T-cell (primary cell): ENCODE measurements at regions not wholly inside any gene's neighbourhood (a gene's known extent, or its start where the extent isn't known, plus 50 kb on each side); places are given as distances from the start of the nearest gene placed in this dataset.

ENCODE experiments used
- ATAC-seq, 4 experiments: fragments of 200-7000 bp in 3 of 4; fragments of 150-1000 bp in 1 of 4; cut with Tn5 transposase; replicated peaks in 1 of 4; 1 replicate in 3 of 4; 2 replicates in 1 of 4; pipeline ENCODE4 v1.10.0; 2021; ENCODE audit warnings: moderate library complexity in 3 of 4, mild to moderate bottlenecking in 2 of 4, moderate number of reproducible peaks in 1 of 4
- CTCF ChIA-PET, 2 donors: fragments of 300-600 bp; sonication (Branson Sonifier 250); formaldehyde crosslinking; loops; one replicate each; lab custom pipeline; 2022; ENCODE audit warnings: antibody characterized with exemption in 2 of 2; lab: Charles Lee
- POLR2A ChIA-PET, 2 donors: fragments of 300-600 bp; sonication (Branson Sonifier 250); formaldehyde crosslinking; loops; one replicate each; lab custom pipeline; 2022; ENCODE audit warnings: antibody characterized with exemption in 2 of 2; lab: Charles Lee
- DNase-seq, 35 experiments: peaks; one replicate each; pipeline versions ENCODE4 v3.0.0 to v3.0.0-alpha.2; 2013 to 2023
- H3K27ac ChIP-seq: one replicate; pipeline ENCODE4 v1.5.1; 2013; ENCODE audit warnings: low read length
- H3K27me3 ChIP-seq, 2 experiments: replicated peaks in 1 of 2; 1 replicate in 1 of 2; 2 replicates in 1 of 2; pipeline versions ENCODE4 v1.6.1 to v1.7.0; 2013; ENCODE audit warnings: low read length in 1 of 2, mixed read lengths in 1 of 2; ENCODE audit not compliant: control insufficient read depth in 2 of 2, insufficient read depth in 2 of 2; ENCODE audit errors: extremely low read depth in 1 of 2
- H3K36me3 ChIP-seq, 2 donors: 1 replicate in 1 of 2; 2 replicates in 1 of 2; pipeline versions ENCODE4 v1.6.1 to v1.7.0; 2013; ENCODE audit warnings: low read length in 1 of 2; ENCODE audit not compliant: control insufficient read depth in 2 of 2, insufficient read depth in 1 of 2; ENCODE audit errors: extremely low read depth in 1 of 2
- H3K4me1 ChIP-seq, 2 experiments: 1 replicate in 1 of 2; 2 replicates in 1 of 2; pipeline versions ENCODE4 v1.6.1 to v1.7.0; 2013; ENCODE audit warnings: low read length in 2 of 2, mixed read lengths in 1 of 2; ENCODE audit not compliant: insufficient read depth in 2 of 2, control insufficient read depth in 1 of 2; ENCODE audit errors: extremely low read depth in 1 of 2
- H3K4me3 ChIP-seq, 2 donors: 1 replicate in 1 of 2; 2 replicates in 1 of 2; pipeline versions ENCODE4 v1.5.1 to v1.7.0; 2013; ENCODE audit warnings: mild to moderate bottlenecking in 2 of 2, low read length in 1 of 2, moderate library complexity in 1 of 2; ENCODE audit not compliant: control insufficient read depth in 1 of 2; ENCODE audit errors: extremely low read depth in 1 of 2
- H3K9me3 ChIP-seq: 2 replicates; pipeline ENCODE4 v1.7.0; 2013
- H3K27ac Mint-ChIP-seq, 2 donors: one replicate each; pipeline ENCODE4 v1.8.0; 2020 to 2021; ENCODE audit warnings: mild to moderate bottlenecking in 2 of 2, mixed read lengths in 2 of 2
- H3K27me3 Mint-ChIP-seq, 2 donors: one replicate each; pipeline ENCODE4 v1.8.0; 2021 to 2022; ENCODE audit warnings: mixed read lengths in 2 of 2
- H3K36me3 Mint-ChIP-seq: one replicate; pipeline ENCODE4 v1.8.0; 2021; ENCODE audit warnings: mixed read lengths
- H3K4me1 Mint-ChIP-seq, 3 donors: one replicate each; pipeline ENCODE4 v1.8.0; 2020 to 2022; ENCODE audit warnings: mixed read lengths in 3 of 3, mild to moderate bottlenecking in 1 of 3
- H3K4me3 Mint-ChIP-seq, 3 donors: one replicate each; pipeline ENCODE4 v1.8.0; 2020 to 2022; ENCODE audit warnings: mild to moderate bottlenecking in 3 of 3, mixed read lengths in 3 of 3, moderate library complexity in 3 of 3
- H3K9me3 Mint-ChIP-seq, 3 donors: one replicate each; pipeline ENCODE4 v1.8.0; 2020 to 2022; ENCODE audit warnings: mixed read lengths in 3 of 3
- WGBS: methylation state at CpG from one replicate; pipeline ENCODE4 v1.1.5; 2013; ENCODE audit warnings: missing lambda C conversion rate; ENCODE audit not compliant: insufficient coverage; 5-methylcytosine and 5-hydroxymethylcytosine counted together

DNA sequence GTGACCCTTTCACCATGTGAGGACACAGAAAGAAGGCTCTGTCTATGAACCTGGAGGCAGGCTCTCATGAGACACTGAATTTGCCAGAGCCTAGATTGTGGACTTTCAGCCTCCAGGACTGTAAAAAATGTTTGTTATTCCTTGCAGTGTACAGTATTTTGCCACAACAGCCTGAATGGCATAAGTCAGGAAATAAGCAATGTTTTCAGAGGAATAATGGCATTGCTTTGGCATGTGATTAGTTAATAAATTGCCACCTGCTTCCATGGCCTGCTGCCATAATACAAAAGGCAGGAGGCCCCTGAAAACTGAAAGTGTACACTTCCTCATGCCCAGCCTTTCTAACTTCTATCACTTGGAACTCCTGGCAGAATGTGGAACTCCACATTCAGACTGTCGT is 408.1 kb downstream of the GADD45G start:
- ATAC-seq = no peak
- Histone ChIP-seq H3K9me3 (no peaks in the 10 kb centered on the region), H3K4me3 (no peak overlapping the region), H3K27ac (no peak overlapping the region), H3K36me3 (no peaks in the 10 kb centered on the region), H3K4me1 (no peaks in the 10 kb centered on the region), H3K27me3 (peaks cover 0 to 14% of the 10 kb centered on the region in 2 experiments)
- no peaks in the 10 kb centered on the region for H3K36me3 Mint-ChIP-seq
- no CpG with 5 or more reads among the region's 1 CpG for WGBS
- no peaks in the 10 kb centered on the region for H3K4me1 Mint-ChIP-seq
- DNase-seq = no peak
- CTCF ChIA-PET = no interaction called here
- H3K9me3 Mint-ChIP-seq = no peaks in the 10 kb centered on the region
- no peak overlapping the region for H3K27ac Mint-ChIP-seq
- POLR2A ChIA-PET = no interaction called here
- no peak overlapping the region for H3K4me3 Mint-ChIP-seq
- H3K27me3 Mint-ChIP-seq = peaks cover 3 to 7% of the 10 kb centered on the region in 2 donors

DNA sequence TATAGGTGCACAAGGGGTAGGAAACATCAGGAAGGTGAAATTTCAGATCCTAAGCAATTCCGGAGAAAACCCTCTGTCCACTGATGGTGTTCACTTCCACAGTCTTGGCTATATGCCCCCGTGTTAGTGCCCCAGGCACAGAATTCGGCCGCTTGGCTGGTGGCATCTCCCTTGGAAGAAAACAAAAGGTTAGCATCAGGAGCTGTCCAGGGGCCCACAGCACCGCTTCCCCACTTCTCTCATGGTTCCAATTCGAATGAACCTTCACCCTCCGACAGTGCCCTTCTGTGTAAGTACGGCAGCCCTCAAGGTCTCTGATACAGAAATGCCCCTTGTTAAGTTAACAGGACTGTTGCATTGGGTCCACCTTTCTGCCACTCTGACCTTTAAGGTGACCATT is 409.0 kb downstream of the GADD45G start:
- WGBS = 98% methylated on average over 5 of the region's 8 CpGs
- ChIA-PET POLR2A (no interaction called here), CTCF (no interaction called here)
- no peaks in the 10 kb centered on the region for H3K36me3 ChIP-seq
- H3K9me3 Mint-ChIP-seq = no peaks in the 10 kb centered on the region
- DNase-seq = no peak
- H3K27ac Mint-ChIP-seq = no peak overlapping the region
- H3K36me3 Mint-ChIP-seq = no peaks in the 10 kb centered on the region
- H3K27me3 ChIP-seq = peaks cover 0 to 18% of the 10 kb centered on the region in 2 experiments
- no peak for ATAC-seq
- H3K4me1 Mint-ChIP-seq = peaks cover 0 to 1% (median 0%) of the 10 kb centered on the region in 3 donors
- no peak overlapping the region for H3K4me3 ChIP-seq
- H3K27ac ChIP-seq = no peak overlapping the region
- no peak overlapping the region for H3K4me3 Mint-ChIP-seq
- H3K27me3 Mint-ChIP-seq = peaks cover 3 to 11% of the 10 kb centered on the region in 2 donors
- no peaks in the 10 kb centered on the region for H3K4me1 ChIP-seq
- H3K9me3 ChIP-seq = no peaks in the 10 kb centered on the region

DNA sequence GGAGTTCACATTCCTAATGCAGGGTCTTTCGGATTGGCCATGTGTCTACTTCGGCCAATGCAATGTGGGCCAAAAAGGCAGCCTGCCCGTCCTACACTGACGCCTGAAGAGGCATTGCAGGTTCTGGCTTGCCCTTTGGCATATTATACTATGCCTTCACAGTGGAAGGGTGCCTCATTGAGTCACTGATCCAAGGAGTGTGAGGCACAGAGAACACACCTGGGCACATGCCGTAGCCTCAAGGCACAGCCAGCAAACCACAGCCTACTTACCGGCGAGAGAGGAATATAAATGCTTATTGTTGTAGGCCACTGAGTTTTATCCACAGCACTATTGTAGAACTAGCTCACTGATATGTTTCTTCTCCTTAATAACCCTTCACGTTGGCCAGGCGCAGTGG is 409.6 kb downstream of the GADD45G start:
- DNase-seq = no peak
- ChIA-PET CTCF (no interaction called here), POLR2A (no interaction called here)
- H3K9me3 ChIP-seq = no peaks in the 10 kb centered on the region
- H3K27ac ChIP-seq = no peak overlapping the region
- H3K36me3 ChIP-seq = no peaks in the 10 kb centered on the region
- Mint-ChIP-seq H3K36me3 (no peaks in the 10 kb centered on the region), H3K9me3 (no peaks in the 10 kb centered on the region), H3K27me3 (peaks cover 3 to 12% of the 10 kb centered on the region in 2 donors), H3K4me1 (peaks cover 0 to 2% (median 0%) of the 10 kb centered on the region in 3 donors), H3K27ac (no peak overlapping the region), H3K4me3 (no peak overlapping the region)
- 90% methylated on average over 7 of the region's 9 CpGs for WGBS
- H3K27me3 ChIP-seq = peaks cover 0 to 18% of the 10 kb centered on the region in 2 experiments
- H3K4me1 ChIP-seq = no peaks in the 10 kb centered on the region
- H3K4me3 ChIP-seq = no peak overlapping the region
- no peak for ATAC-seq

DNA sequence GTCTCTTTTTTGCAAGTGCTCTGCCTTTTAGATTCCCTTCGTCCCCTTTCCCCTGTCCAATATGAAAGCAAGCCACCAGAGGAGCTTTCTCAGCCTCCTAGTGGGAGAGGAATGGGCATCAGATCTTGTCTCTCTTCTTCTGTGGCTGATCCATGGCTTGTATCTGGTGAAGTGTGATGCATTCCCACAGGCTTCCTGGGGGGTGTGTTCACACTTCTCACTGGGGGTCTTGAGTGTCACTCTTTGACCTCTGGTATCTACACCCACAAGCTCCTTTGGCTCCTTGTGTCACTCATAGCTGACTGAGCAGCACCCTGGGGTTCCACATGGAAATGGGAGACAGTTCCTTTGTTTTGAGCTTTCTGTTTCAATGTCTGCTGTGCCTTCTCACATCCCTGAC is 411.5 kb downstream of the GADD45G start:
- H3K4me3 Mint-ChIP-seq = no peak overlapping the region
- H3K9me3 Mint-ChIP-seq = no peaks in the 10 kb centered on the region
- no peak overlapping the region for H3K27ac Mint-ChIP-seq
- Histone ChIP-seq H3K9me3 (no peaks in the 10 kb centered on the region), H3K27me3 (peaks cover 0 to 14% of the 10 kb centered on the region in 2 experiments), H3K27ac (no peak overlapping the region), H3K4me3 (no peak overlapping the region), H3K4me1 (no peaks in the 10 kb centered on the region), H3K36me3 (no peaks in the 10 kb centered on the region)
- peaks cover 0 to 2% (median 0%) of the 10 kb centered on the region in 3 donors for H3K4me1 Mint-ChIP-seq
- ATAC-seq (no peak), DNase-seq (no peak)
- ChIA-PET CTCF (no interaction called here), POLR2A (no interaction called here)
- H3K27me3 Mint-ChIP-seq = peaks cover 0 to 9% of the 10 kb centered on the region in 2 donors
- no peaks in the 10 kb centered on the region for H3K36me3 Mint-ChIP-seq
- WGBS = no CpG with 5 or more reads among the region's 1 CpG

DNA sequence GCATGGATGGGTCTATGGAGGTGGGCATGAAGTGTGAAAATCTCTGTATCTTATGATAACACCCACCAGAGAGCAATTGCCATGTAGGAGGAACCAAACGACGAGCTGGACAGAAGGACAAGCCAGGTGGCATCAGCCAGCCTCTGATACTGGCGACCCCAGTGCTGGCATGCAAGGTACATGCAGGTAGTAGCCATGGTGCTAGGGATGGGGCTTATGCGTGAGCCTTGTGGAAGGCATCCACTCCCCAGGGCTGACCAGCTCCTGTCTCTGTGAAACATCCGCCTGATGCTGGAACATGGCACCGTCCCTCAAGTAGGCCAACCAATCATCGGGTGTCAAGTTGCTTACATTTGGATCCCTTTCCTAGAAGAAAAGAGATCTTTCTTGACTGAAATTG is 412.9 kb downstream of the GADD45G start:
- Histone ChIP-seq H3K4me3 (no peak overlapping the region), H3K27ac (no peak overlapping the region), H3K36me3 (no peaks in the 10 kb centered on the region), H3K27me3 (peaks cover 0 to 14% of the 10 kb centered on the region in 2 experiments), H3K4me1 (no peaks in the 10 kb centered on the region), H3K9me3 (no peaks in the 10 kb centered on the region)
- ChIA-PET CTCF (no interaction called here), POLR2A (no interaction called here)
- DNase-seq (no peak), ATAC-seq (no peak)
- Mint-ChIP-seq H3K27me3 (peaks cover 0 to 9% of the 10 kb centered on the region in 2 donors), H3K9me3 (peaks cover 0 to 2% (median 0%) of the 10 kb centered on the region in 3 donors), H3K4me1 (peaks cover 0 to 2% (median 0%) of the 10 kb centered on the region in 3 donors), H3K27ac (no peak overlapping the region), H3K36me3 (no peaks in the 10 kb centered on the region), H3K4me3 (no peak overlapping the region)
- 92% methylated on average over 4 of the region's 7 CpGs for WGBS

DNA sequence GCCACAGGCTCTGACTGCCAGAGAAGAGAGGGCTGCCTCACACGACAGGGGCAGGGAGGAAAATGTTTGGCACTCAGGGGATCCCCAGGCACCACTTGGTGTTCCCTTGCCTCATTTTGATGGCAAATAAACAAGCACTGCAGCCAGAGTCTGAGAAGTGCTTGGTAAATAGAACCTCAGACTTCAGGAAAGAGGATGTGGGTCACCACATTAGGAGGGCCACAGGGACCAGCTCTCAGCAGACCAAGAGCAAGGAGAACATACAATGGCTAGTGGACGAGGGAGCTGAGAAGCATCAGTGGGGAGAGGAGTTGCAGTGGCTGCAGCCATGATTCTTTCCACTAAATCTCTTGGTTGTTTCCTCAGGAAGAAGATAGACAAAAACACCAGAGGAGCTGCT is 413.9 kb downstream of the GADD45G start:
- ChIA-PET POLR2A (no interaction called here), CTCF (no interaction called here)
- Mint-ChIP-seq H3K27ac (no peak overlapping the region), H3K4me3 (no peak overlapping the region), H3K4me1 (peaks cover 0 to 2% (median 0%) of the 10 kb centered on the region in 3 donors), H3K36me3 (no peaks in the 10 kb centered on the region), H3K9me3 (peaks cover 0 to 4% (median 0%) of the 10 kb centered on the region in 3 donors), H3K27me3 (peaks cover 0 to 9% of the 10 kb centered on the region in 2 donors)
- no peak for ATAC-seq
- Histone ChIP-seq H3K4me1 (no peaks in the 10 kb centered on the region), H3K27ac (no peak overlapping the region), H3K4me3 (no peak overlapping the region), H3K27me3 (peaks cover 0 to 16% of the 10 kb centered on the region in 2 experiments), H3K36me3 (no peaks in the 10 kb centered on the region), H3K9me3 (no peaks in the 10 kb centered on the region)
- no peak for DNase-seq
- 16% methylated on average over 2 of the region's 2 CpGs for WGBS

DNA sequence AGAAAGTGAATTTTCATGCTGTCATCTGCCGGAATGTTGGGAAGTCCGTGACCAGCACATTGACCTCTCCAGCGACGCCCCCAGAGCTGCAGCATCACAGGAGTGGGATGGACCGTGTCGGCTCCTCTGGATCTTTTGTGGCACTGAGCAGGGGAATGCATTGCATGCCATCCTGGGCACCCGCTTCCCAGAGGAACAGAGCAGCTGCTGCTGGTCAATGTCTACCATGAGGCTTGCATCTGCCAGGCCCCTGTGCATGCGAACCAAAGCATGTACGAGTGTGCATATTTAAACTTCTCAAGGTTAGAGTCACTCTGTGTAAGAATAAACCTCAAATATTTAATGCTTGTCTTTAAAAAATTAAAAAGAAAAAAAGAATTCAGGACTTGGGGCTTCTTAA is 414.8 kb downstream of the GADD45G start:
- Histone ChIP-seq H3K4me3 (no peak overlapping the region), H3K27me3 (peaks cover 0 to 13% of the 10 kb centered on the region in 2 experiments), H3K9me3 (no peaks in the 10 kb centered on the region), H3K27ac (no peak overlapping the region), H3K4me1 (no peaks in the 10 kb centered on the region), H3K36me3 (no peaks in the 10 kb centered on the region)
- H3K36me3 Mint-ChIP-seq = no peaks in the 10 kb centered on the region
- no peak for ATAC-seq
- WGBS = 88% methylated on average over 7 of the region's 9 CpGs
- CTCF ChIA-PET = no interaction called here
- H3K27ac Mint-ChIP-seq = no peak overlapping the region
- H3K4me1 Mint-ChIP-seq = peaks cover 0 to 5% (median 0%) of the 10 kb centered on the region in 3 donors
- H3K4me3 Mint-ChIP-seq = no peak overlapping the region
- POLR2A ChIA-PET = no interaction called here
- H3K27me3 Mint-ChIP-seq = peaks cover 3 to 9% of the 10 kb centered on the region in 2 donors
- H3K9me3 Mint-ChIP-seq = peaks cover 0 to 4% (median 0%) of the 10 kb centered on the region in 3 donors
- DNase-seq = no peak
